AG09319 (cell line): ENCODE measurements at regions not wholly inside any gene's neighbourhood (a gene's known extent, or its start where the extent isn't known, plus 50 kb on each side); places are given as distances from the start of the nearest gene placed in this dataset.

Experiments
- DNase-seq: peaks from one replicate; pipeline ENCODE4 v3.0.0-alpha.2; 2010; ENCODE audit warnings: low read depth; ENCODE audit errors: extremely low read depth
- TF ChIP-seq, protein P1 (sequence below): IDR thresholded peaks from 2 replicates; pipeline ENCODE4 v1.5.1; 2011; ENCODE audit warnings: low read depth, mild to moderate bottlenecking, inconsistent platforms, low read length, moderate library complexity

DNA sequence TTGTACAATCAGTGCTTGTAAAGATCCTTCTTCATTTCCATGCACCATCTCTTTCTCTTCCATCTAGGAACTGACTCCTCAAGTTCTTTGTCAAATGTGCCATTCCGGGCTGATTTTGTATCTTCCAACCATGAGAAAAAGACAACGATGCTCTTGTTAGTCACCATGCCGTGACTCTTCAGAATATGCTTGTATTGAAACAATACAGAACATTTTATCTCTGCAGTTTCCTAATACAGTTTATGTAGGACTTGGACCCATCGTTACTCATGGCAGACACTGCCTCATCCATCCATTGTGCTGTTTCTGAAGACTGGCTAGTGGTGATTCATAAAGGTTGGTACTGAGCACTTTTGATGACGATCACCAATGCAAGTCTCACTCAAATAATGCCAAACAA lies 283.2 kb downstream of the KCNS3 start:
- DNase-seq = no peak
- TF ChIP-seq, protein P1, sequence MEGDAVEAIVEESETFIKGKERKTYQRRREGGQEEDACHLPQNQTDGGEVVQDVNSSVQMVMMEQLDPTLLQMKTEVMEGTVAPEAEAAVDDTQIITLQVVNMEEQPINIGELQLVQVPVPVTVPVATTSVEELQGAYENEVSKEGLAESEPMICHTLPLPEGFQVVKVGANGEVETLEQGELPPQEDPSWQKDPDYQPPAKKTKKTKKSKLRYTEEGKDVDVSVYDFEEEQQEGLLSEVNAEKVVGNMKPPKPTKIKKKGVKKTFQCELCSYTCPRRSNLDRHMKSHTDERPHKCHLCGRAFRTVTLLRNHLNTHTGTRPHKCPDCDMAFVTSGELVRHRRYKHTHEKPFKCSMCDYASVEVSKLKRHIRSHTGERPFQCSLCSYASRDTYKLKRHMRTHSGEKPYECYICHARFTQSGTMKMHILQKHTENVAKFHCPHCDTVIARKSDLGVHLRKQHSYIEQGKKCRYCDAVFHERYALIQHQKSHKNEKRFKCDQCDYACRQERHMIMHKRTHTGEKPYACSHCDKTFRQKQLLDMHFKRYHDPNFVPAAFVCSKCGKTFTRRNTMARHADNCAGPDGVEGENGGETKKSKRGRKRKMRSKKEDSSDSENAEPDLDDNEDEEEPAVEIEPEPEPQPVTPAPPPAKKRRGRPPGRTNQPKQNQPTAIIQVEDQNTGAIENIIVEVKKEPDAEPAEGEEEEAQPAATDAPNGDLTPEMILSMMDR = no peak

DNA sequence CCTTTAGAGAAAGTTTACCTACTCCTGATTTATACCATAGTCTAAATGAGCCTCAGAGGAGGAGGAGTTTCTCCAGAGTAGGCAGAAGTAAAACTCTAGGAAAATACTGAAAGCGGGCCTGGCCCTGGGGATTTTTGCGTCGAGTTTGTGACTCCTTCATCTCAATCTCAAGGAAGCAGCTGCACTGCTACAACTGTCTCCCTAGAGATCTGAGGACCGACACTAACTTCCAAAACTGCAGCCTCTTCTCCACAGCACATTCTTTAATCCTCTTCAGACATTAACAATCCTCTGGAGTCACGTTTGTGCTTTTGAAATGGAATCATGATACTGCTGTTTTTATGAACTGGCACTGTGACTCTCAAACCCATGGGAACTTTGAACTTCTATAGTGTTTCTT lies 281.4 kb downstream of the KCNS3 start:
- DNase-seq = no peak
- TF ChIP-seq, protein P1 = no peak

DNA sequence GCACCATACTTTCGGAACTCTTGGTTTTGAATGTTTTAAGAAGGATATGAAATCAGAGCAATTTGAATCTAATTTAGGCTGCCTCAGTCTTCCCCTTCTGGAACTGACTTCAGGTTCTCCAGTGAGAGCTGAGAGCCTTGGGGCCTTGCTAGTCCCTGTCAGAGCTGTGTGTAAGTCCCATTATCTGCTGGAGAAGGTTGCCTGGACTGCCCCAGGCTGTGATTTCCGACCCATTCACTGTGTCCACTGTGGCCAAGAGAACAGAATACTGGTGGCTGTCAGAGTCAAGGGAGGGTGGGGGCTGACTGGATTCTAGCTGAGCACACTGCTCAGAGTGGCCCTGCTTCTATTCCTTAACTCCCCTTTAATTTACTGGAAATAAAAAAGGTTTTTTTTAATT lies 278.0 kb downstream of the KCNS3 start:
- TF ChIP-seq, protein P1 = no peak
- no peak for DNase-seq

DNA sequence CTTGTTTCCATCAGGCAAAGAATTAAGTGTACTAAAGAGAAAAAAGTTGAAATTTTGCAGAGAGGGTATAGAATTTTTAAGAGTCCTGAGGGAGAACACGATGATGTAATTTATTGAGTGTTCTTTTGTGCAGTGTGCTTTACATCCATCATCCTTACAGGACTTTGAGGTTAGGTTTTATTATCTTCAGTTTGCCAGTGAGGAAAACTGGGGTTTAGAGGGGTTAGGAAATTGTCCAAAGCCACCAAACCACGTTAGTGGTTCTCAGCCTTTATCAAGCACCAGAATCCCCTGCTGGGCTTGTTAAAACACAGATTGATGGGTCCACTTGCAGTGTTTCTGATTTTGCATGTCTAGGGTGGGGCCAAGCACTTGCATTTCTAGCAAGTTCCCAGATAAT lies 277.5 kb downstream of the KCNS3 start:
- no peak for DNase-seq
- TF ChIP-seq, protein P1 = no peak

DNA sequence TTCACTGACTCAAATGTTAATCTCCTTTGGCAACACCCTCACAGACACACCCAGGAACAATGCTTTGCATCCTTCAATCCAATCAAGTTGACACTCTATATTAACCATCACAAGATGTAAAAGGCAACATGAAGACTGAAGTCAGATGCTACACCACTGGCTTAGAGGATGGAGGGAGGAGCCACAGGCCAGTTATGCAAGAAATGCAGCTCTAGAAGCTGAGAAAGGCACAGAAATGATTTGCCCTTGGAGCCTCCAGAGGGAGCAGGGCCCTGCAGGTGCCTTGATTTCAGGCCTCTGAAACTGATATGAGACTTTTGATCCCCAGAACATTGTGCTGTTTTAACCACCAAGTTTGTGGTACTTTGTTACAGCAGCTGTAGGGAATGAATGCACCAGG lies 276.3 kb downstream of the KCNS3 start:
- no peak for DNase-seq
- TF ChIP-seq, protein P1 = no peak; the same call in 1 of the 2 replicates

DNA sequence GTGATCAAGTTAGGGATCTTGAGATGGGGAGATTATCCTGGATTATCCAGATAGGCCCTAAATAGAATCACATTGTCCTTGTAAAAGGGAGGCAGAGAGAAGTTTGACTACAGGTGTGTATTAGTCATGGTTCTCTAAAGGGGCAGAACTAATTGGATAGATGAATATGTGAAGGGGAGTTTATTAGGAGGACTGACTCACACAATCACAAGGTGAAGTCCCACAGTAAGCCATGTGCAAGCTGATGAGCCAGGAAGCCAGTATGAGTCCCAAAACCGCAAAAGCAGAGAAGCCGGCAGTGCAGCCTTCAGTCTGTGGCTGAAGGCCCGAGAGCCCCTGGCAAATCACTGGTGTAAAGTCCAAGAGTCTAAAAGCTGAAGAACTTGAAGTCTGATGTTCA lies 275.8 kb downstream of the KCNS3 start:
- TF ChIP-seq, protein P1 = no peak
- DNase-seq = no peak

DNA sequence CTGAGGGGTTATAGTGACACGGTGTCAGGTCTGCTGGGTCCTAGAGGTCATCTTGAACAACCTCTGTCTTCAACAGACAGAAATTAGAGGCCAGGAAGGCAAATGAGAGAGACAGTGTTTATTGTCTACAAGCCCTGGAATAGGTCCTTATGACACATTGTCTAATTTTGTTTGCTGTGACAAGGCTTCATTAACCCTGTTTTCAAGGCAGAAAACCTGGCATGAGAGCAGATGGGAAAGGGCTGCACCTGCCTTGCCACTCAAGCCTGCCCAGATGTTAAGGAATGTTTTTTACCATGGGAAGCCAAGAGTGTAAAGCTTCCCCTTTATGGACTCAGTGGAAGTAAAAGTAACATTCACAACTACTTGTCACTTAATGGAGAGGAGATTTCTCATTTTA lies 275.3 kb downstream of the KCNS3 start:
- DNase-seq = no peak
- TF ChIP-seq, protein P1 = no peak
